ENCODE measurements at regions not wholly inside any gene's neighbourhood (a gene's known extent, or its start where the extent isn't known, plus 50 kb on each side); places are given as distances from the start of the nearest gene placed in this dataset.
"Not testable (repeated sequence)": the region's sequence is repeated elsewhere in the genome, so short reads cannot be mapped to it uniquely, and the experiment has no call there.

DNA sequence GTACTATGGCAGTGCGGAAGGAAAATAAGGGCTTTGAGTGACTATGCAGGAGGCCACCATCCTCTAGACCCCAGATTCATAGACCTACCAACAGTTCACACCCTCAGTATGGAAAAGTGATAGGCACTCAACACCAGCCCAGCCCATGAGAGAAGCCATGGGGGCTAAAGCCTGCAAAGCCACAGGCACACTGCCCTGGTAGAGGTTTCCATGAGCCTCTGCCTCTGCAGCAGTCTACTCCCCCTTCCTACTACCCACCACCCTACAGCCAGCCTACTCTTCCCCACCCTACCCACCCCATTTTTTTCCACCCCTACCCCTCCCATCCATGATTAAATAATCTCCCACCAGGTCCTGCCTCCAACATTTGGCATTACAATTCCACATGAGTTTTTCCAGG, 241.9 kb downstream of the CWH43 start:
- not testable (repeated sequence) for DNase-seq (ENCODE audit: low read depth)

DNA sequence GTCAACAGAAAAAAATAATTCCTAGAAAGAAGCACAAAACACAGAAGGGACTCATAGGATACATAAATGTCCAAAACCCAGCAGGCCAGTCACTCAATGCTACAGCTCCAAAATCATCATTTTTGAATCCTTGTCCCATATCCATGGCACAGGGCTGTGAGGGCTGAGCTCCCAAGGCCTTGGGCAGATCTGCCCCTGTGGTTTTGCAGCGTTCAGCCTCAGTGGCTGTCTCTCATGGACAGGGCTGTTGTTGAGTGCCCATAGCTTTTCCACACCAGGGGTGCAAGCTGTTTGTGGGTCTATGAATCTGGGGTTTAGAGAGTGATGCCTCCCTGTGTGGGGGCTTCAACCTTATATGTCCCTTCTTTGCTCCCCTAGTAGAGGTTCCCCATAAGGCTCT, 243.2 kb downstream of the CWH43 start:
- not testable (repeated sequence) for DNase-seq (ENCODE audit: low read depth)

- not testable (repeated sequence) for DNase-seq (ENCODE audit: low read depth)
Observed at GRCh38 chr4:49229713-49230112, 243.6 kb downstream of the CWH43 start.

DNA sequence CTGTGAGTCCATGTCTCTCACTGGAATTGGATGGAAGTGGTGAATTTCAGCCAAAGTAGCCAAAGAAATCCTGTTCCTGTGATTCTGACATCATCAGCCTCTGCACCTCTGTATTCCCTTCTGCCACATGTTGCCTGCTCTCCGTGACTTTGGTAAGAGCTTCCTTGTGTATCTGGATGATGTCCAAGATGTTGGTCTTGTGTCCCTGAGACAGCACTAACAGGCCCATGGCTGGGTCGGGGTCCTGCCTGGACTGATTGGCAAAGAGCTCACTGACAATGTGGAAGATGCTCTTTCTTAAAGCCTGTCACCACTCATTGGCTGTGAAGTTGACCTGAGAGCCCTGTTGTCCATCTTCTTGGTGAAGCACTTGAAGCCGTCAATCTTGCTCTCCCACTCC, 247.3 kb downstream of the CWH43 start:
- DNase-seq (ENCODE audit: low read depth): not testable (repeated sequence)

- DNase-seq (ENCODE audit: low read depth): not testable (repeated sequence)
Observed at GRCh38 chr4:49233749-49234148, 247.7 kb downstream of the CWH43 start.

GRCh38 chr4:49234382-49234781, 248.3 kb downstream of the CWH43 start:
- DNase-seq (ENCODE audit: low read depth): not testable (repeated sequence)

DNA sequence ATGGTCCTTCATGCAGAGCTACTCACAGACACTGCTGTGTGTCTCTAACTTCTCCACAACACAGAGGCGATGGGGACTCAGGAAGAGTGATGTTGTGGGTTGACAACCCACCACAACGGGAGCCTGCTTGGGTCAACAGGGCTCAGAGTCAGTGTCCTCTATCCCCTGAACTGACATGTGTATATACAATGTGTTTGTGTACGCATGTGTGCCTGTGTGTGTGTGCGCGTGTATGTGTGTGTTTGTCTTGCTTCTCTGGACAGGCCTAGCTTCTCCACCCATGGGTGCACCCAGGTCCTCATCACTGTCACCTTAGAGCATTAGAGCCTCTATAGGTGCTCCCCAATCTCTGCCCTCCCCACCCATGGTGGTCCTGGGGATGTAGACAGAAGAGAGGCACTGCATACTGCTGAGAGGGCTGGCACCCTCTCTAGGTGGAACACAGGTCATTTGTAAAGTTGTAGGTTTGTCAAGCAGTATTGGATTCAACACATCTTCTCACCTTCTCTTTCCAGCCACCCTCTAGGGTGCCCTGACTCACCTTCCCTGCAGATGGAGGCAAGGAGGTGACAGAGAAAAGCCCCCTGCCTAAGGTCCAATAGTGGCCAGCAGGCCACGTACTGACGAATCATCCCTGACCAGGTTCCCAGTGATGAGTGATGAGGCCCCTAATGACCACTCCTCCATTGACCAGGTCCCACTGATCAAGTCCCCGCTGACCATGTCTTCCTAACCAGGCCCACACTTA, 249.5 kb downstream of the CWH43 start:
- DNase-seq (ENCODE audit: low read depth): not testable (repeated sequence)

GRCh38 chr4:49236474-49236873, 250.4 kb downstream of the CWH43 start:
- DNase-seq (ENCODE audit: low read depth): not testable (repeated sequence)

DNA sequence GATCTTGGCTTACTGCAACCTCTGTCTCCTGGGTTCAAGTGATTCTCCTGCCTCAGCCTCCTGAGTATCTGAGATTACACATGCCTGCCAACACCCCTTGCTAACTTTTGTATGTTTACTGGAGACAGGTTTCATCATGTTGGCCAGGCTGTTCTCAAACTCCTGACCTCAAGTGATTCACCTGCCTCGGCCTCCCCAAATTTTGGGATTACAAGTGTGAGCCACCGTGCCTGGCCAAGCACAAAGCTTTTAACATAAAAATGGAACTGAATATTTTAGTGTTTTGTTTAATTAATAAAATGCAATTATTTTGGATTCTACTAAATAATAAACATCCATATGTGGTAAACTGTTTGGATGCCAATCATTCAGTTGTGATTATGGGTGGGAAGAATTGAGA, 255.2 kb downstream of the CWH43 start:
- DNase-seq (ENCODE audit: low read depth): not testable (repeated sequence)

- DNase-seq (ENCODE audit: low read depth): not testable (repeated sequence)
Observed at GRCh38 chr4:49262786-49263185, 276.7 kb downstream of the CWH43 start.

DNA sequence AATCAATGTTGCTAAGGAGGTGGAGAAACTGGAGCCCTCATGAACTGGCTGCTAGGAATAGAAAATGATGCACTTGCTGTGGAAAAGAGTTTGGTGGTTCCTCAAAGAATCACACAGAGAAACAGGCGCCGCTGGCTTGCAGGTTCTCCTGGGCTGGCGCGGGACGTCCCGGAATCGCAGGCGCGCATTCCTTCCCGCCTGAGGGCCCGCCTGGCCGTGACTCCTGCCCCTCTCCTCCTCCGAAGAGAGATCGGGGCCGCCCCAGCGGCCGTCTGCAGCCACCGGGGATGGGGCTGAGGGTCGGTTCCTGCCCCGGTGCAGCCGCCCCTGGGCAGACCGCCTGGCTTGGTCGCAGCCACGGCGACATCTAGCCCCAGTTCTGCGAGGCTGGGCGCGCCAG, 284.4 kb downstream of the CWH43 start:
- DNase-seq (ENCODE audit: low read depth): not testable (repeated sequence)

DNA sequence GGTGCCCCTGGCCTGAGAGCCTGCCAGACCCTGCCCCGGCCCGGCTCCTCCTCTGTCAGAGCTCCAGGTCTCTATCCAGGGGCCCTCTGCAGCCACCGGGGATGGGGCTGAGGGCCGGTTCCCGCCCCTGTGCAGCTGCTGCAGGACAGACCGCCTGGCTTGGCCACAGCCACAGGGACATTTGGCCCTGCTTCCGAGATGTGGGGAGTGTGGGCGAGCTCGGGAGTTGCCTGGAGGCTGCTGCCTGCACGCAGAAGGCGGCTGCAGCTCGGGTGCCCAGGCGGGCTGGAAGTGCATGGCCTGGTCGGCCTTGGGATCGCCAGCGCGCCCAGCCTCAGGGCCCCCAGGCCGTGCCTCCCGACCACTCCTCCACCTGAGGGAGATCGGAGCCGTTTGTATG, 284.8 kb downstream of the CWH43 start:
- not testable (repeated sequence) for DNase-seq (ENCODE audit: low read depth)

DNA sequence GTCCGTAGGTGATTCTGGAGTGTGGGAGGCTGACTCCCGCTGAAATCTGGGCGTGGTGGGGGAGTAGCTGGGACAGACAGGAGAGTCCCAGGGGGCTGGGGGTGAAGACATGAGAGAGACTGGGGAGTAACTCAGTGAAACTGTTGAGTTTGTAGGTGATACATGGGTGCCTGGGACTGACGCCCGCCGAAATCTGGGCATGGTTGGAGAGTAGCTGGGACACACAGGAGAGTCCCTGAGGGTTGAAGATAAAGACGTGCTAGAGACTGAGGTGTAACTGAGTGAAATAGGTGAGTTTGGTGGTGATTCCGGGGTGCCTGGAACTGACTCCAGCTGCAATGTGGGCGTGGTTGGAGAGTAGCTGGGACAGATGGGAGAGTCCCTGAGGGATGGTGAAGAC, 299.8 kb downstream of the CWH43 start:
- DNase-seq (ENCODE audit: low read depth): not testable (repeated sequence)

DNA sequence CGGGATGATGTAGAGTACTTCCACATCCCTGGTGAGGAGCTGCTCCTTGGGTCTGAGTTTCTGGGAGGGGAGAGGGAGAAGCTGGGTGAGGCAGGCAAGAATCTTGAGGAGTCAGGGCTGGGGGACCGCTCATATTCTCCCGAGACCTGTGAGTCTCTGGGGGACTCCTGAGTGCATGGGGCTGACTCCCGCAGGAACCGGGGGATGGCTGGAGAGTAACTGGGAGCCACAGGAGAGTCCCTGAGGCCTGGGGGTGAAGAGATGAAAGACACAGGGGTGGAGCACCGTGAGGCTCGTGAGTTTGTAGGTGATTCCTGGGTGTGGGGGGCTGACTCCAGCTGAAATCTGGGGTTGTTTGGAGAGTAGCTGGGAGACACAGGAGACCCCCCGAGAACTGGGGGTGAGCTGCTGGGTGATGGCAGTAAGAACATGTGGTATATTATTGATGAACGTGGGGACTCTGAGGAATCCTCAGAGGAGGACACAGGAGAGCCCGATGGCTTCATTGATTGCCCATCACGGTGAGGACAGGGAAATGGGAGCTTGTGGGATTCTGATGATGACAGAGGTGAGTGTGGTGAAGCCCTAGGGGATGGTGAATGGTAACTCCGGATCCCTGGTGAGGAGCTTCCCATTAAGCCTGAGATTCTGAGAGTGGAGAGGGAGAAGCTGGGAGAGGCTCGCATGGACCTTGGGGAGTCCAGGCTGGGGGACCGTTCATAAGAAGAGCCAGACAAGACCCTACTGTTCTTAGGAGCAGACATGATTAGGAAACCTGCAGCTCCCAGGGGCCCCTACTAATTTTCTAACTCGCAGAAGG, 301.1 kb downstream of the CWH43 start:
- DNase-seq (ENCODE audit: low read depth): not testable (repeated sequence)

GRCh38 chr4:49287893-49288292, 301.8 kb downstream of the CWH43 start:
- not testable (repeated sequence) for DNase-seq (ENCODE audit: low read depth)

DNA sequence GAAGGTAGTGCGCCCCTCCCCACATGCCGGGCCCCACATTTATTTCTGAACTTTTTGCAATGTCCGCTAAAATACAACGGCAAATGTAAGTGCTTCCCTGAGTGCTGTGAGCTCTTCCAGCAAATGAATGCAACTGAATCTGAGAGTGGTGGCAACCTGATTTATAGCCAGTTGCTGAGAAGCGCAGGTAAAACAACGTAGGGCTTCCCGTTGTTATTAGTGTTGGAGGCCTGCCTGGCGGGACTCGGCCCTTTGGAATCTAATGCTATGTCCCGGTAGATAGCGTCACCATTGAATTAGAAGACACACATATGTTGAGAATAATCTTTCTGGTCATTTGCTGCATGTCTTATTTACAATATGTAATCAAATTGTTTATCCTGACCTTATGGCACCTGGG, 302.7 kb downstream of the CWH43 start:
- not testable (repeated sequence) for DNase-seq (ENCODE audit: low read depth)

DNA sequence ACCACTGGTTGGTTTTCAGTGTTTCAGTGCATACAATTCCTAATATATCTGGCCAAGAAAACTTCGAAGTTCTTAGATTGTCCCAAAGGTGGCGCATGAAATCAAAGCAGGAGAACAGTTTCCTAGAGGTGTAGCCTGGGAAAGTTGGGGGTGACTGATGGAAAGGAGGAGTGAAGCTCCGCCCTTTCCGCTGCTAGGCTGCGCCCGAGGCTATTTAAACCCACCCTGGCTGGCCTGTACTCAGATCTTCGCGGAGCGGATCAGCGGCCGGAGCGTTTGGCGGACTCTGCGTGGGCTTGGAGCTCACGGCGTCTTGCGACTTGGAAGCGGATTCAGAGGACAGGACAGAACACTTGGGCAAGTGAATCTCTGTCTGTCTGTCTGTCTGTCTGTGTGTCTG, 328.7 kb downstream of the CWH43 start:
- DNase-seq (ENCODE audit: low read depth): not testable (repeated sequence)

DNA sequence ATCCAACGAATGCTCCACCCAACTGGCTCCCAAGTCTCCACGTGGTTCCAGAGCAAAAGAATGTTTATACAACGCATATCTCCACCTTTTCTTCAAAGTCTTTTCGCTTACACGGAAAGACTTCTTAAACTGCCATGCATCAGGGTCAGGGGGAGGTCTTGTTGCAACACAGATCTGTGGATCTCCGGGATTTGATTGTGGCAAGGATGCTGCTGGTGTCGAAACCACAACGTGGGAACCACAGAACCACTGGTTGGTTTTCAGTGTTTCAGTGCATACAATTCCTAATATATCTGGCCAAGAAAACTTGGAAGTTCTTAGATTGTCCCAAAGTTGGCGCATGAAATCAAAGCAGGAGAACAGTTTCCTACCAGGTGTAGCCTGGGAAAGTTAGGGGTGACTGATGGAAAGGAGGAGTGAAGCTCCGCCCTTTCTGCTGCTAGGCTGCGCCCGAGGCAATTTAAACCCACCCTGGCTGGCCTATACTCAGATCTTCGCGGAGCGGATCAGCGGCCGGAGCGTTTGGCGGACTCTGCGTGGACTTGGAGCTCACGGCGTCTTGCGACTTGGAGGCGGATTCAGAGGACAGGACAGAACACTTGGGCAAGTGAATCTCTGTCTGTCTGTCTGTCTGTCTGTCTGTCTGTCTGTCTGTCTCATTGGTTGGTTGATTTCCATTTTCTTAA, 334.8 kb downstream of the CWH43 start:
- not testable (repeated sequence) for DNase-seq (ENCODE audit: low read depth)

DNA sequence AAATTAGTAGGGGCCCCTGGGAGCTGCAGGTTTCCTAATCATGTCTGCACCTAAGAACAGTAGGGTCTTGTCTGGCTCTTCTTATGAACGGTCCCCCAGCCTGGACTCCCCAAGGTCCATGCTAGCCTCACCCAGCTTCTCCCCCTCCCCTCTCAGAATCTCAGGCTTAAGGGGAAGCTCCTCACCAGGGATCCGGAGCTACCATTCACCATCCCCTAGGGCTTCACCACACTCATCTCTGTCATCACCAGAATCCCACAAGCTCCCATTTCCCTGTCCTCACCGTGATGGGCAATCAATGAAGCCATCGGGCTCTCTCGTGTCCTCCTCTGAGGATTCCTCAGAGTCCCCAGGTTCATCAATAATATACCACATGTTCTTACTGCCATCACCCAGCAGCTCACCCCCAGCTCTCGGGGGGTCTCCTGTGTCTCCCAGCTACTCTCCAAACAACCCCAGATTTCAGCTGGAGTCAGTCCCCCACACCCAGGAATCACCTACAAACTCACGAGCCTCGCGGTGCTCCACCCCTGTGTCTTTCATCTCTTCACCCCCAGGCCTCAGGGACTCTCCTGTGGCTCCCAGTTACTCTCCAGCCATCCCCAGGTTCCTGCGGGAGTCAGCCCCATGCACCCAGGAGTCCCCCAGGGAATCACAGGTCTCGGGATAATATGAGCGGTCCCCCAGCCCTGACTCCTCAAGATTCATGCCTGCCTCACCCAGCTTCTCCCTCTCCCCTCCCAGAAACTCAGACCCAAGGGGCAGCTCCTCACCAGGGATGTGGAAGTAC, 335.6 kb downstream of the CWH43 start:
- not testable (repeated sequence) for DNase-seq (ENCODE audit: low read depth)

GRCh38 chr4:49322610-49323572, 336.8 kb downstream of the CWH43 start:
- DNase-seq (ENCODE audit: low read depth): not testable (repeated sequence)

DNA sequence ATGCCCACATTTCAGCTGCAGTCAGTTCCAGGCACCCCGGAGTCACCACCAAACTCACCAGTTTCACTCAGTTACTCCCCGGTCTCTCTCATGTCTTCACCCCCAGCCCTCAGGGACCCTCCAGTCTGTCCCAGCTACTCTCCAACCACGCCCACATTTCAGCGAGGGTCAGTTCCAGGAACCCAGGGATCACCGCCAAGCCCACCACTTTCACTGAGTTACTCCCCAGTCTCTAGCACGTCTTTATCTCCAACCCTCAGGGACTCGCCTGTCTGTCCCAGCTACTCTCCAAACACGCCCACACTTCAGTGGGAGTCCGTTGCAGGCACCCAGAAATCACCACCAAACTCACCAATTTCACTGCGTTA, 337.5 kb downstream of the CWH43 start:
- not testable (repeated sequence) for DNase-seq (ENCODE audit: low read depth)

Data from activated T-helper 1 cell treated with Interleukin-2 at 50 U/mL for 16 hours (primary cell).